Endodermal cell (in vitro differentiated cells): ENCODE measurements at regions not wholly inside any gene's neighbourhood (a gene's known extent, or its start where the extent isn't known, plus 50 kb on each side); places are given as distances from the start of the nearest gene placed in this dataset.

Experiments
- DNase-seq: peaks from one replicate; pipeline ENCODE4 v3.0.0-alpha.2; 2017
- H3K27ac ChIP-seq: 2 replicates; pipeline ENCODE4 v1.5.1; 2013; ENCODE audit warnings: mild to moderate bottlenecking, low read depth, low read length, moderate library complexity
- H3K27me3 ChIP-seq: 2 replicates; pipeline ENCODE4 v1.6.1; 2013; ENCODE audit warnings: mild to moderate bottlenecking, low read length, moderate library complexity; ENCODE audit not compliant: insufficient read depth, control insufficient read depth, poor library complexity, severe bottlenecking
- H3K36me3 ChIP-seq: 2 replicates; pipeline ENCODE4 v1.7.0; 2013; ENCODE audit warnings: mild to moderate bottlenecking, low read length, moderate library complexity; ENCODE audit not compliant: control insufficient read depth, insufficient read depth
- H3K4me1 ChIP-seq: one replicate; pipeline ENCODE4 v1.7.0; 2013; ENCODE audit warnings: low read length; ENCODE audit not compliant: control insufficient read depth, insufficient read depth
- H3K4me3 ChIP-seq: 2 replicates; pipeline ENCODE4 v1.5.1; 2013; ENCODE audit warnings: mild to moderate bottlenecking, low read length, moderate library complexity
- H3K9ac ChIP-seq: 2 replicates; pipeline ENCODE4 v1.6.1; 2013; ENCODE audit warnings: mild to moderate bottlenecking, low read length, moderate library complexity; ENCODE audit not compliant: poor library complexity, severe bottlenecking; ENCODE audit errors: extremely low read depth
- H3K9me3 ChIP-seq: 2 replicates; pipeline ENCODE4 v1.6.1; 2013; ENCODE audit warnings: mild to moderate bottlenecking, low read length, moderate library complexity; ENCODE audit not compliant: control insufficient read depth
- H3K27ac Mint-ChIP-seq: 2 replicates; pipeline ENCODE4 v1.8.0; 2020; ENCODE audit warnings: mixed read lengths
- H3K27me3 Mint-ChIP-seq: 2 replicates; pipeline ENCODE4 v1.8.0; 2021; ENCODE audit warnings: mild to moderate bottlenecking, mixed read lengths; ENCODE audit not compliant: insufficient read depth
- H3K36me3 Mint-ChIP-seq: 2 replicates; pipeline ENCODE4 v1.8.0; 2020; ENCODE audit warnings: low read depth, mixed read lengths
- H3K4me1 Mint-ChIP-seq: 2 replicates; pipeline ENCODE4 v1.8.0; 2020; ENCODE audit warnings: mixed read lengths
- H3K4me3 Mint-ChIP-seq: 2 replicates; pipeline ENCODE4 v1.8.0; 2020; ENCODE audit warnings: mild to moderate bottlenecking, moderate library complexity, mixed read lengths
- H3K9me3 Mint-ChIP-seq: 2 replicates; pipeline ENCODE4 v1.8.0; 2020; ENCODE audit warnings: mild to moderate bottlenecking, mixed read lengths
- WGBS, 2 experiments: methylation state at CpG; one replicate each; pipeline versions ENCODE4 v1.1.5 to v1.1.7; 2013; ENCODE audit warnings: missing lambda C conversion rate in 2 of 2, mixed read lengths in 1 of 2; ENCODE audit not compliant: insufficient coverage in 1 of 2, insufficient read length in 1 of 2; 5-methylcytosine and 5-hydroxymethylcytosine counted together
- TF ChIP-seq, protein P1 (sequence below): fragments of 200-600 bp; sonication (generic); conservative IDR thresholded peaks from 2 replicates; pipeline ENCODE4 v1.5.0; 2021; ENCODE audit warnings: antibody characterized with exemption, mild to moderate bottlenecking

DNA sequence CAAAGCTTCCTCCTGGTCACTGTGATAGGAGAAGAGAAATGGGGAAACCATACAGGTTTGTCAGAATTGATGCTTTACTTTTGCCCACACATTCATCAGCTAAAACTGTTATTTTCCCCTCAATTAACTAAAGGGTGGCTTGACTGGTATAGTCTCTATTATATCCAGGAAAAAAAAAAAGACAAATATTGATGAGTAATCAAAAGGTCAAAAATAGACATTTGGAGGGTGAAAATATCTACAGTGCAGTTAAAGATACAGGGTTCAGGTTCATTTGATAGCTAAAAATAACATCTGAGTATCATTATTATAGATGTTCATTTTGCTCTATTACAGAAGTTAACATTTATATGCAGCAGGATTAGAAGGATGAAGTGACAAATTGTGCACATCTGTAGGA lies 577.6 kb upstream of the FAM98A start:
- Histone ChIP-seq H3K4me3 (no peak overlapping the region), H3K9ac (no peak overlapping the region), H3K27ac (no peak overlapping the region), H3K27me3 (no peaks in the 10 kb centered on the region), H3K36me3 (no peaks in the 10 kb centered on the region), H3K4me1 (no peaks in the 10 kb centered on the region), H3K9me3 (peaks cover 17% of the 10 kb centered on the region)
- DNase-seq = no peak
- H3K27ac Mint-ChIP-seq = no peak overlapping the region
- peaks cover 9% of the 10 kb centered on the region for H3K4me1 Mint-ChIP-seq
- peaks cover 12% of the 10 kb centered on the region for H3K9me3 Mint-ChIP-seq
- H3K36me3 Mint-ChIP-seq = peaks cover 9% of the 10 kb centered on the region
- TF ChIP-seq, protein P1, sequence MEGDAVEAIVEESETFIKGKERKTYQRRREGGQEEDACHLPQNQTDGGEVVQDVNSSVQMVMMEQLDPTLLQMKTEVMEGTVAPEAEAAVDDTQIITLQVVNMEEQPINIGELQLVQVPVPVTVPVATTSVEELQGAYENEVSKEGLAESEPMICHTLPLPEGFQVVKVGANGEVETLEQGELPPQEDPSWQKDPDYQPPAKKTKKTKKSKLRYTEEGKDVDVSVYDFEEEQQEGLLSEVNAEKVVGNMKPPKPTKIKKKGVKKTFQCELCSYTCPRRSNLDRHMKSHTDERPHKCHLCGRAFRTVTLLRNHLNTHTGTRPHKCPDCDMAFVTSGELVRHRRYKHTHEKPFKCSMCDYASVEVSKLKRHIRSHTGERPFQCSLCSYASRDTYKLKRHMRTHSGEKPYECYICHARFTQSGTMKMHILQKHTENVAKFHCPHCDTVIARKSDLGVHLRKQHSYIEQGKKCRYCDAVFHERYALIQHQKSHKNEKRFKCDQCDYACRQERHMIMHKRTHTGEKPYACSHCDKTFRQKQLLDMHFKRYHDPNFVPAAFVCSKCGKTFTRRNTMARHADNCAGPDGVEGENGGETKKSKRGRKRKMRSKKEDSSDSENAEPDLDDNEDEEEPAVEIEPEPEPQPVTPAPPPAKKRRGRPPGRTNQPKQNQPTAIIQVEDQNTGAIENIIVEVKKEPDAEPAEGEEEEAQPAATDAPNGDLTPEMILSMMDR = no peak
- H3K4me3 Mint-ChIP-seq = no peak overlapping the region
- H3K27me3 Mint-ChIP-seq = peaks cover 5% of the 10 kb centered on the region

DNA sequence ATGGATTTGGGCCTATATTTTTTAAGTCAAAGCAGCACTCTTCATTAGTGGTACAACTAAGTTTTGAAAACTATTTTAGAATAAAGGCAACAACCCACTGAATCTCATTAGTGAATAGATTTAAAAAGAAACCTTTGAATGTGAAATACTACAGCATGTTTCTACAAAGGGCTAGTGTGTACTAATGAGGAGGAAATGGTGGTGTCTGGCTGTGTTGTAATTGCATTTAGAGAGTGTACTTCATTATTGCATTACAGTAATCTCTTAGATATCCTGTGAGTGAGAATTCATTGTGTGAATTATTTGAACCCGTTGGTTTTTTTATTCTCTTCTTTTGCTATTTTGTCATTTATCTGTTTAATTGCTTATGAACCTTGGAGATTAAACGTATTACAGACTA lies 575.4 kb upstream of the FAM98A start:
- Mint-ChIP-seq H3K4me3 (no peak overlapping the region), H3K27ac (no peak overlapping the region), H3K36me3 (peaks cover 9% of the 10 kb centered on the region), H3K27me3 (peaks cover 5% of the 10 kb centered on the region), H3K9me3 (peaks cover 18% of the 10 kb centered on the region), H3K4me1 (peaks cover 9% of the 10 kb centered on the region)
- Histone ChIP-seq H3K27me3 (no peaks in the 10 kb centered on the region), H3K9me3 (peaks cover 5% of the 10 kb centered on the region), H3K9ac (no peak overlapping the region), H3K4me3 (no peak overlapping the region), H3K36me3 (no peaks in the 10 kb centered on the region), H3K27ac (no peak overlapping the region), H3K4me1 (no peaks in the 10 kb centered on the region)
- TF ChIP-seq, protein P1 = no peak
- no peak for DNase-seq
- 82 to 100% methylated on average over 1 of the region's 2 CpGs for WGBS, 2 experiments

DNA sequence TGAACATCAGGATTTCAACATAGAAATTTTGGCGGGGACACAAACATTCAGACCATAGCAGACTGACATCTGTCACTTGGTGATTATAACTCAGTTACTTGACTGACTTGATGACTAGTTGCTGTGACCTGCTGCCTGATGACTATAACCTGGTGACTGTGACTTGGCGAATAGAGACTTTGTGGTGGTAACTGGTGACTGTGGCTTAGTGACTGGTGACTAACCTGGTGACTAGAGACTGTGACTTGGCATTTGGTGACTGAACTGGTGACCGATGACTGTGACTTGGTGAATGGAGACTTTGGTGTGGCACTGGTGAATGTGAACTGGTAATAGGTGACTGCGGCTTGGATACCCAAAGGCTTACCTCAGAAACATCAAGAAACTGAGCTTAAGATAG lies 563.1 kb upstream of the FAM98A start:
- TF ChIP-seq, protein P1 = no peak
- no peak overlapping the region for H3K27ac Mint-ChIP-seq
- no peaks in the 10 kb centered on the region for H3K27me3 Mint-ChIP-seq
- H3K27ac ChIP-seq = no peak overlapping the region
- no peaks in the 10 kb centered on the region for H3K4me1 ChIP-seq
- no peaks in the 10 kb centered on the region for H3K4me1 Mint-ChIP-seq
- no peak for DNase-seq
- WGBS, 2 experiments = 92 to 100% methylated on average over 3 to 4 of the region's 4 CpGs
- no peaks in the 10 kb centered on the region for H3K36me3 Mint-ChIP-seq
- H3K27me3 ChIP-seq = no peaks in the 10 kb centered on the region
- no peak overlapping the region for H3K9ac ChIP-seq
- no peak overlapping the region for H3K4me3 ChIP-seq
- no peaks in the 10 kb centered on the region for H3K9me3 ChIP-seq
- H3K9me3 Mint-ChIP-seq = no peaks in the 10 kb centered on the region
- H3K4me3 Mint-ChIP-seq = no peak overlapping the region
- no peaks in the 10 kb centered on the region for H3K36me3 ChIP-seq
